A549 (cell line): ENCODE measurements at regions not wholly inside any gene's neighbourhood (a gene's known extent, or its start where the extent isn't known, plus 50 kb on each side); places are given as distances from the start of the nearest gene placed in this dataset.

Experiments
- ATAC-seq, 2 experiments: fragments of 200-7000 bp in 1 of 2; fragments of >200 bp in 1 of 2; cut with Nextera tagmentation in 1 of 2; cut with Tn5 transposase in 1 of 2; 3 replicates each; pipeline versions ENCODE4 v1.8.0 to v1.9.1; 2018 to 2020; ENCODE audit warnings: mild to moderate bottlenecking in 1 of 2, moderate library complexity in 1 of 2
- CTCF ChIA-PET: fragments of 300-600 bp; sonication (Branson Sonifier 250); formaldehyde crosslinking; extraction: SDS; loops from one replicate; lab custom pipeline; 2021; ENCODE audit warnings: antibody characterized with exemption, inconsistent platforms; lab: Yijun Ruan, JAX
- POLR2A ChIA-PET: fragments of 350-600 bp; formaldehyde crosslinking; extraction: SDS; loops from one replicate; lab custom pipeline; 2021; ENCODE audit warnings: antibody characterized with exemption, inconsistent platforms; lab: Yijun Ruan, JAX
- DNase-seq, 2 experiments: peaks; one replicate each; pipeline versions ENCODE4 v3.0.0 to v3.0.0-alpha.2; 2011 to 2016; ENCODE audit warnings: low read depth in 1 of 2, low spot score in 1 of 2
- FAIRE-seq: peaks from 2 replicates; lab custom pipeline; 2011; peaks lifted over from hg19 to GRCh38; lab: Jason Lieb, UNC
- H3K27ac ChIP-seq, 2 experiments: fragments of >200 bp; sonication (Bioruptor Twin); formaldehyde crosslinking; 3 replicates each; pipeline ENCODE4 v1.5.1; 2016 to 2017
- H3K4me1 ChIP-seq: fragments of >200 bp; sonication (Bioruptor Twin); formaldehyde crosslinking; 3 replicates; pipeline ENCODE4 v1.6.1; 2016
- H3K4me2 ChIP-seq: fragments of >200 bp; sonication (Bioruptor Twin); formaldehyde crosslinking; 3 replicates; pipeline ENCODE4 v1.6.1; 2016
- H3K4me3 ChIP-seq: fragments of >200 bp; sonication (Bioruptor Twin); formaldehyde crosslinking; 3 replicates; pipeline ENCODE4 v1.5.1; 2016
- H3K9me3 ChIP-seq: fragments of >200 bp; sonication (Bioruptor Twin); formaldehyde crosslinking; 3 replicates; pipeline ENCODE4 v1.6.1; 2016
- BCL3 ChIP-seq: fragments of >200 bp; sonication (Bioruptor Twin); formaldehyde crosslinking; IDR thresholded peaks from 3 replicates; pipeline ENCODE4 v1.6.1; 2016
- CBX8 ChIP-seq: fragments of 200-600 bp; sonication (generic); IDR thresholded peaks from 2 replicates; pipeline ENCODE4 v1.6.1; 2016
- CHD2 ChIP-seq: fragments of 150-350 bp; IDR thresholded peaks from 2 replicates; pipeline ENCODE4 v1.6.1; 2014; ENCODE audit warnings: low read length; ENCODE audit not compliant: partially characterized antibody
- EHF ChIP-seq: fragments of 250-450 bp; sonication (Bioruptor Pico); IDR thresholded peaks from 2 replicates; pipeline ENCODE4 v1.5.0; 2020; ENCODE audit warnings: mild to moderate bottlenecking
- ESRRA ChIP-seq: fragments of 150-350 bp; IDR thresholded peaks from 2 replicates; pipeline ENCODE4 v1.6.1; 2014; ENCODE audit warnings: mild to moderate bottlenecking, low read length, borderline replicate concordance
- GATA3 ChIP-seq: IDR thresholded peaks from 2 replicates; pipeline ENCODE4 v1.6.1; 2012; ENCODE audit warnings: borderline replicate concordance
- MAFK ChIP-seq: fragments of 450-650 bp; IDR thresholded peaks from 2 replicates; pipeline ENCODE4 v1.6.1; 2014; ENCODE audit not compliant: partially characterized antibody
- MAZ ChIP-seq: fragments of 150-350 bp; IDR thresholded peaks from 2 replicates; pipeline ENCODE4 v1.6.1; 2014; ENCODE audit warnings: antibody characterized with exemption, low read depth, low read length, borderline replicate concordance
- POLR2AphosphoS2 ChIP-seq: conservative IDR thresholded peaks from 2 replicates; pipeline ENCODE4 v1.6.1; 2012; ENCODE audit warnings: low read length, improper control_type of control experiment, inconsistent platforms
- RARB ChIP-seq: fragments of 250-450 bp; sonication (Bioruptor Pico); IDR thresholded peaks from 2 replicates; pipeline ENCODE4 v1.8.0; 2021; ENCODE audit warnings: mild to moderate bottlenecking, moderate library complexity
- RFX5 ChIP-seq: fragments of 450-650 bp; IDR thresholded peaks from 2 replicates; pipeline ENCODE4 v1.7.1; 2014; ENCODE audit warnings: antibody characterized with exemption, mild to moderate bottlenecking, moderate library complexity
- RNF2 ChIP-seq: fragments of 200-600 bp; sonication (generic); IDR thresholded peaks from 2 replicates; pipeline ENCODE4 v1.6.1; 2016; ENCODE audit warnings: low read depth, mild to moderate bottlenecking, antibody characterized with exemption, moderate library complexity, borderline replicate concordance
- TFCP2L1 ChIP-seq: fragments of 250-450 bp; sonication (Bioruptor Pico); IDR thresholded peaks from 2 replicates; pipeline ENCODE4 v1.5.0; 2021; ENCODE audit warnings: mild to moderate bottlenecking
- TP53 ChIP-seq: fragments of 250-450 bp; sonication (Bioruptor Pico); IDR thresholded peaks from 2 replicates; pipeline ENCODE4 v1.5.0; 2021; ENCODE audit warnings: mild to moderate bottlenecking, moderate library complexity
- USF2 ChIP-seq: fragments of 450-650 bp; IDR thresholded peaks from 2 replicates; pipeline ENCODE4 v1.6.1; 2014; ENCODE audit warnings: antibody characterized with exemption
- ZNF302 ChIP-seq: fragments of 250-450 bp; sonication (Bioruptor Pico); IDR thresholded peaks from 2 replicates; pipeline ENCODE4 v1.9.0; 2021; ENCODE audit warnings: inconsistent platforms, mild to moderate bottlenecking, moderate library complexity
- WGBS: methylation state at CpG from one replicate; pipeline ENCODE4 v1.1.6; 2017; ENCODE audit errors: missing lambda C conversion rate; 5-methylcytosine and 5-hydroxymethylcytosine counted together
- TF ChIP-seq, protein P1 (sequence below): fragments of >200 bp; sonication (Bioruptor Twin); formaldehyde crosslinking; IDR thresholded peaks from 2 replicates; pipeline ENCODE4 v1.6.1; 2016
- TF ChIP-seq, protein P2 (sequence below): IDR thresholded peaks from 2 replicates; pipeline ENCODE4 v1.6.1; 2012
- TF ChIP-seq, protein P3 (sequence below): fragments of 250-450 bp; sonication (Bioruptor Pico); IDR thresholded peaks from 2 replicates; pipeline ENCODE4 v1.5.0; 2020; ENCODE audit warnings: low read depth, mild to moderate bottlenecking, moderate library complexity
- TF ChIP-seq, protein P4 (sequence below): fragments of 150-350 bp; IDR thresholded peaks from 2 replicates; pipeline ENCODE4 v1.6.1; 2014; ENCODE audit warnings: low read depth, mild to moderate bottlenecking, low read length

DNA sequence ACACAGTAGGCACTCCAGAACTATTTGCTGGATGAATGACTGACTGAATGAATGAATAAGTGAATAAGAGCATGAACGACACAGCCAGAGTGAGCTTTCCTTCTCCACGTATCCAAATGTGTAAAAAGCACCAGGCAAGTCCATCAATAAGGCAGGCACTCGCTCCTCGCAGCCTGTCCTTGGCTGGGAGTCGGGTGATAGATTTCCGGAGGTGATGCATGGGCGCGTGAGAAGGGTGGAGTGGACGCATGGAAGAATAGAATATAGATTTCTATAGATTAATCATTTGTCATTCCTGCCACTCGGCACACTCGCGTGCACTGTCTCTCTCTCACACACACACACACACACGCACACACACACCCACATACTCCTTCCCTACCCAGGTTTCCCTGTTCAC, 164.3 kb upstream of the ZC3H12A start:
- H3K27ac ChIP-seq: no peak overlapping the region
- H3K4me3 ChIP-seq: no peak overlapping the region
- DNase-seq (no peak), ATAC-seq (no peak), FAIRE-seq (no peak)
- WGBS: 34% methylated on average over 13 of the region's 13 CpGs
- ChIA-PET POLR2A (no interaction called here), CTCF (interaction anchor here (2.3 kb wide), 1 partner anchor 11 kb away, joined by 6 read pairs; no protein-coding TSS in a partner anchor)
- no peak overlapping the region for H3K4me2 ChIP-seq
- TF ChIP-seq USF2: no peak
- no peaks in the 10 kb centered on the region for H3K9me3 ChIP-seq
- no peaks in the 10 kb centered on the region for H3K4me1 ChIP-seq

DNA sequence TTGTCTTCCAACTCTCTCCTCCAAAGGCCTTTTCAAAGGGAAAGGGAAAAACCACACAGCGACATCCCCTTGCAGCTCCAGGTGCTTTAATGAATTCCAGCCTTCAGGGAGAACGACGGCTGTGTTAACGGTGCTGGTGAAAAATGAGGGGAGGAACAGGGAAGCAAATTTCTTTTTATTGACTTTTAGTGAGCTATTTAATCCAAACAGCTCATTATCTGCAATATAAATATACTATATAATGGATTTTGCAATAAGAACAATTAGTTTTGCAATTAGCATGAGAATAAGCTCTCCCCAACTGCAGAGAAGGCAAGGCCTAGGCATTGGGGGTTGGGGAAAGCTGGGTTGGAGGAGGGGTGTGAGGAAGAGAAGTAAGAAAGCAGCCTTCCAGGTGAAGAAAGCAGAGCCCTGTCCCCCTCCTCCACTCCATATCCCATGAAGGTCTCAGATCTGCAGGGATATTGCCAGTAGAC, 159.0 kb upstream of the ZC3H12A start:
- H3K4me3 ChIP-seq: no peak overlapping the region
- H3K4me1 ChIP-seq: no peaks in the 10 kb centered on the region
- no peak overlapping the region for H3K27ac ChIP-seq
- POLR2A ChIA-PET: no interaction called here
- DNase-seq (no peak), ATAC-seq (no peak), FAIRE-seq (no peak)
- no peaks in the 10 kb centered on the region for H3K9me3 ChIP-seq
- no peak overlapping the region for H3K4me2 ChIP-seq
- TF ChIP-seq RNF2: no peak
- TF ChIP-seq RARB (CRISPR knock-in tag): no peak
- no peak for TF ChIP-seq BCL3
- no peak for TF ChIP-seq GATA3
- TF ChIP-seq, protein P1, sequence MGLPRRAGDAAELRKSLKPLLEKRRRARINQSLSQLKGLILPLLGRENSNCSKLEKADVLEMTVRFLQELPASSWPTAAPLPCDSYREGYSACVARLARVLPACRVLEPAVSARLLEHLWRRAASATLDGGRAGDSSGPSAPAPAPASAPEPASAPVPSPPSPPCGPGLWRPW: no peak
- no peak for TF ChIP-seq CHD2
- TF ChIP-seq TP53 (CRISPR knock-in tag): no peak
- no peak for TF ChIP-seq MAZ
- no peak for TF ChIP-seq ESRRA
- no peak for TF ChIP-seq TFCP2L1 (CRISPR knock-in tag)
- TF ChIP-seq ZNF302 (CRISPR knock-in tag): no peak
- TF ChIP-seq POLR2AphosphoS2: no peak
- no peak for TF ChIP-seq EHF (CRISPR knock-in tag)
- no peak for TF ChIP-seq CBX8
- TF ChIP-seq, protein P2, sequence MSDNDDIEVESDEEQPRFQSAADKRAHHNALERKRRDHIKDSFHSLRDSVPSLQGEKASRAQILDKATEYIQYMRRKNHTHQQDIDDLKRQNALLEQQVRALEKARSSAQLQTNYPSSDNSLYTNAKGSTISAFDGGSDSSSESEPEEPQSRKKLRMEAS: no peak
- TF ChIP-seq RFX5: no peak
- TF ChIP-seq, protein P3, sequence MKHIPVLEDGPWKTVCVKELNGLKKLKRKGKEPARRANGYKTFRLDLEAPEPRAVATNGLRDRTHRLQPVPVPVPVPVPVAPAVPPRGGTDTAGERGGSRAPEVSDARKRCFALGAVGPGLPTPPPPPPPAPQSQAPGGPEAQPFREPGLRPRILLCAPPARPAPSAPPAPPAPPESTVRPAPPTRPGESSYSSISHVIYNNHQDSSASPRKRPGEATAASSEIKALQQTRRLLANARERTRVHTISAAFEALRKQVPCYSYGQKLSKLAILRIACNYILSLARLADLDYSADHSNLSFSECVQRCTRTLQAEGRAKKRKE (CRISPR knock-in tag): no peak
- no peak for TF ChIP-seq MAFK
- TF ChIP-seq, protein P4, sequence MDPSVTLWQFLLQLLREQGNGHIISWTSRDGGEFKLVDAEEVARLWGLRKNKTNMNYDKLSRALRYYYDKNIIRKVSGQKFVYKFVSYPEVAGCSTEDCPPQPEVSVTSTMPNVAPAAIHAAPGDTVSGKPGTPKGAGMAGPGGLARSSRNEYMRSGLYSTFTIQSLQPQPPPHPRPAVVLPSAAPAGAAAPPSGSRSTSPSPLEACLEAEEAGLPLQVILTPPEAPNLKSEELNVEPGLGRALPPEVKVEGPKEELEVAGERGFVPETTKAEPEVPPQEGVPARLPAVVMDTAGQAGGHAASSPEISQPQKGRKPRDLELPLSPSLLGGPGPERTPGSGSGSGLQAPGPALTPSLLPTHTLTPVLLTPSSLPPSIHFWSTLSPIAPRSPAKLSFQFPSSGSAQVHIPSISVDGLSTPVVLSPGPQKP: no peak
- 18% methylated on average over 4 of the region's 4 CpGs for WGBS
- CTCF ChIA-PET: interaction anchor here (0.9 to 1.8 kb wide), 2 partner anchors 9 to 739 kb away, joined by 4 to 5 read pairs; no protein-coding TSS in a partner anchor
